Activated naive CD8-positive, alpha-beta T cell (primary cell): ENCODE measurements at regions not wholly inside any gene's neighbourhood (a gene's known extent, or its start where the extent isn't known, plus 50 kb on each side); places are given as distances from the start of the nearest gene placed in this dataset.
"Not testable (repeated sequence)": the region's sequence is repeated elsewhere in the genome, so short reads cannot be mapped to it uniquely, and the experiment has no call there.

ENCODE experiments used
- H3K27ac Mint-ChIP-seq: one replicate; pipeline ENCODE4 v1.8.0; 2021; ENCODE audit warnings: mixed read lengths
- H3K27me3 Mint-ChIP-seq: one replicate; pipeline ENCODE4 v1.8.0; 2021; ENCODE audit warnings: mixed read lengths
- H3K36me3 Mint-ChIP-seq: one replicate; pipeline ENCODE4 v1.8.0; 2021; ENCODE audit warnings: mixed read lengths
- H3K4me1 Mint-ChIP-seq: one replicate; pipeline ENCODE4 v1.8.0; 2021; ENCODE audit warnings: low read depth, mixed read lengths
- H3K4me3 Mint-ChIP-seq: one replicate; pipeline ENCODE4 v1.8.0; 2021; ENCODE audit warnings: mild to moderate bottlenecking, mixed read lengths
- H3K9me3 Mint-ChIP-seq: one replicate; pipeline ENCODE4 v1.8.0; 2021; ENCODE audit warnings: low read depth, mixed read lengths

GRCh38 chr1:30525631-30525970 lies 197.8 kb downstream of the MATN1 start:
- Mint-ChIP-seq H3K36me3 (no peaks in the 10 kb centered on the region), H3K4me3 (no peak overlapping the region), H3K4me1 (no peaks in the 10 kb centered on the region), H3K27ac (no peak overlapping the region), H3K9me3 (no peaks in the 10 kb centered on the region), H3K27me3 (peaks cover 18% of the 10 kb centered on the region)

GRCh38 chr1:30524840-30525617 lies 198.4 kb downstream of the MATN1 start:
- Mint-ChIP-seq H3K27me3 (peaks cover 18% of the 10 kb centered on the region), H3K9me3 (no peaks in the 10 kb centered on the region), H3K36me3 (no peaks in the 10 kb centered on the region), H3K4me3 (no peak overlapping the region), H3K4me1 (no peaks in the 10 kb centered on the region), H3K27ac (no peak overlapping the region)

DNA sequence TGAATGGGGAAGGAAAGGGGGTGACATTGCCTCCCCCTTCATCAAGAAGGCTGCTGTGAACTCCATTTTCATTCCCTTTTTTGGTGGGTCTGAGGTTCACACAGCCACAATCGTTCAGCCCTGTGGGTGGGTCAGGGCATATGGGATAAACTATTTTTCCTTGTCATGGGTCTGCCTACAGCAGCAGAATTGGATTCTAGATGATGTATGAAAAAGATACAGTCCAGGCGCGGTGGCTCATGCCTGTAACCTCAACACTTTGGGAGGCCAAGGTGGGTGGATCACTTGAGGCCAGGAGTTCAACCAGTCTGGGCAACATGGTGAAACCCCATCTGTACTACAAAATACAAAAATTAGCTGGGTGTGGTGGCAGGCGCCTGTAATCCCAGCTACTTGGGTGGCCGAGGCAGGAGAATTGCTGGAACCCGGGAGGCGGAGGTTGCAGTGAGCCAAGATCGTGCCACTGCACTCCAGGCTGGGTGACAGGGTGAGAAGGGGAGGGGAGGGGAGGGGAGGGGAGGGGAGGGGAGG lies 199.3 kb downstream of the MATN1 start:
- H3K4me3 Mint-ChIP-seq, H3K36me3 Mint-ChIP-seq, H3K27ac Mint-ChIP-seq, H3K9me3 Mint-ChIP-seq, H3K4me1 Mint-ChIP-seq: not testable (repeated sequence)
- peaks cover 18% of the 10 kb centered on the region for H3K27me3 Mint-ChIP-seq

DNA sequence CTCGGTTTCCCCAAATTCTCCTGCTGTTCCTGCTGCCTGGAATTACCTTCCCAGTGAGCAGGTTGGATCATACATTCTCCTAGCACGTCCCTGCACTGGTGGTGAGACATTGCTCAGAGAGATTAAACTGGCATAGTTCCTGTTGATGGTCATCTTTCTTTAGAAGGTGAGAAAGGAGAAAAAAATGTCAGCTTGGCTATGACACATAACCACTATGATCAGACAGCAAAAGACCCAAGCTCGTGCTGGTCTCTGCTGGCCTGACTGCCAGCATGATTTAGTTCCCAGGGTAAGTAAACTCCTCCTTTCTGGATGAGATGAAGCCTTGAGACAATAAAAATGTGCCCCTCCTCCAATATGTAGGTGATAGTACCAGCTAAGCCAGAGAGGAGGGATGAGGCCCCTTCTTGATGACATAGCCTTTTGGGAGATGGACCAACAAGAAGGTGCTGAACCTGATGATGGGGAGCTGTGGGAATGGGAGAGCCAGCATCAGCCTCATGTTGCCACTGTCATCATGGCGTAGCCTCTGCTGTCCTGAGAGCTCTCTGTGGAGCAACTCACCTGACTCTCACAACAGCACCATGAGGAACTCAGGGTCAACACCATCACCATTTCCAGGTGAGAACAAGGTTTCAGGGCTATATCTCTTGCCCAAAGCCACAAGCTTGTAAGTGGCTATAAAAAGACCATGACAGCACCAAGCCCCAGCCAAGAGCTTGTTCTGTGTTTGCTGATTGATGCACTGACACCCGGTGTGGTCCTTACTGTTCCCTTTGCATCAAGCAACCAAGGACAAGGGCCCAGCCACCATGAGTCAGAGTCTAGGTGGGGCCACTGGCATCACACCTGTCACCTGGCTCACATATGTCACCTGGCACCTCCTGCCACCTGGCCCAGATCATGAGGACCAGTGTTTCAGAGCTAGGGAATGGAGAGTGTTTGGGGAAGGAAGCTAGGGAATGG lies 200.0 kb downstream of the MATN1 start:
- H3K9me3 Mint-ChIP-seq = no peaks in the 10 kb centered on the region
- H3K27me3 Mint-ChIP-seq = peaks cover 18% of the 10 kb centered on the region
- no peaks in the 10 kb centered on the region for H3K36me3 Mint-ChIP-seq
- H3K27ac Mint-ChIP-seq = no peak overlapping the region
- H3K4me1 Mint-ChIP-seq = no peaks in the 10 kb centered on the region
- H3K4me3 Mint-ChIP-seq = no peak overlapping the region

DNA sequence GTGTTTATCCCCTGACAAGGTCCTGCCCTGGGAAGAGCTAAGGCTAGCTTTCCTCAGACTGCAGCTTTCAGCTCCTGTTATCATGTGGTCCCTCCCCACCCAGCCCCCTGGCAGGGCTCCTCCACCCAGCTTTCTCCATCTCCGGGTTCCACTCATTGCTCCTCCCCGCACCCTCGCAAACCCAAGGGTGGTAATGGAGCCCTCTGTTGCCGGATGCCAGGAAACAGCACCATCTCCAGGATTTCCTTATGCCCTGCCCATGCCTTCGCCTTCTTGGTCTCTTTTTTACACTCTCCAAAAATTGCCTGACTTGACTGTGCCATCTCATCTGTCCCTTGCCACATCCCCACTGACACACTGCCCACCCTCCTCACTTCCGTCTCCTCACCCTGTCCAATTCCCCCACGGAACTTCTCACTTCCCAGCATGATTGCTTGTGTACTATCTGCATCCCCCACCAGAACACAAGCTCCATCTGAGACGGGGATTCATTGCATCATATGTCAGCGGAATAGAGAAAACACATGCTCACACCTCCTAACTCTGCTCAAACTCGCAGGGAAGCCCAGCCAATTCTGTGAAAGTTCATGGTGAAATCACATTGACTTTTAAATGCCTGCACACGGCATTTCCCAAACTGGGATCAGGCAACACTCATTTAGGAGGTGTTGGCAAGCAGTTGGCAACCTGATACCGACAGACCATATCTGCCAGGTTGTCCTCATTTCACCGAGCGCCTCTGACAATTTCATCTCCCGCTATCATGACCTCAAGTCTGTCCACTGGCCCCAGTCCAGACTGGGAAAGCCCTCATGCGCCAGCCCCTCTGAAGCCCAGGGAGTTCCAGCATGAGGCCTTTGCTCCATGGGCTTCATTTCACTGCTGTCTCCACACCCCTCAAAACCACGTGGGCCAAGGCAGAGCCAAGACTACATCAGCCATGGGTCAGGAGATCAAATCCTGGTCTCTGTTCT lies 201.1 kb downstream of the MATN1 start:
- no peak overlapping the region for H3K27ac Mint-ChIP-seq
- H3K36me3 Mint-ChIP-seq = no peaks in the 10 kb centered on the region
- H3K27me3 Mint-ChIP-seq = peaks cover 20% of the 10 kb centered on the region
- H3K9me3 Mint-ChIP-seq = no peaks in the 10 kb centered on the region
- no peak overlapping the region for H3K4me3 Mint-ChIP-seq
- no peaks in the 10 kb centered on the region for H3K4me1 Mint-ChIP-seq

- Mint-ChIP-seq H3K27me3 (peaks cover 20% of the 10 kb centered on the region), H3K4me3 (no peak overlapping the region), H3K4me1 (no peaks in the 10 kb centered on the region), H3K36me3 (no peaks in the 10 kb centered on the region), H3K9me3 (no peaks in the 10 kb centered on the region), H3K27ac (no peak overlapping the region)
Observed at GRCh38 chr1:30521261-30521865, 202.0 kb downstream of the MATN1 start.

- H3K4me3 Mint-ChIP-seq = no peak overlapping the region
- no peaks in the 10 kb centered on the region for H3K9me3 Mint-ChIP-seq
- H3K4me1 Mint-ChIP-seq = no peaks in the 10 kb centered on the region
- H3K27ac Mint-ChIP-seq = no peak overlapping the region
- H3K27me3 Mint-ChIP-seq = peaks cover 20% of the 10 kb centered on the region
- no peaks in the 10 kb centered on the region for H3K36me3 Mint-ChIP-seq
Observed at GRCh38 chr1:30520476-30520875, 202.9 kb downstream of the MATN1 start.

DNA sequence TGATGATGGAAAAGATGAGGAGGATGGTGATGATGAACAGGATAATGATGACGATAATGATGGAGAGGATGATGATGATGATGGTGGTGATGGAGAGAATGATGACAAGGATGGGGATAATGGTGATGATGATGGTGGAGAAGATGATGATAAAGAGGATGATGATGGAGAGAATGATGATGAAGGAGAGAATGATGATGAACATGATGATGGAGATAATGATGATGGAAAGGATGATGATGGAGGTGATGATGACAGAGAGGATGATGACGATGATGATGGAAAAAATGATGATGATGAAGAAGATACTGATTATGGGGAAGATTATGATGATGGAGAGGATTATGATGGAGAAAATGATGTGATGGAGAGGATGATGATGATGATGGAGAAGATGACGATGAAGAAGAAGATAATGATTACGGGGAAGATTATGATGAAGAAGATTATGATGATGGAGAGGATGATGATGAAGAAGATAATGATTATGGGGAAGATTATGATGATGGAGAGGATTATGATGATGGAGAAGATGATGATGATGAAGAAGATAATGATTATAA lies 204.1 kb downstream of the MATN1 start:
- Mint-ChIP-seq H3K27me3 (peaks cover 20% of the 10 kb centered on the region), H3K36me3 (no peaks in the 10 kb centered on the region), H3K27ac (no peak overlapping the region), H3K4me1 (no peaks in the 10 kb centered on the region), H3K9me3 (no peaks in the 10 kb centered on the region), H3K4me3 (no peak overlapping the region)

DNA sequence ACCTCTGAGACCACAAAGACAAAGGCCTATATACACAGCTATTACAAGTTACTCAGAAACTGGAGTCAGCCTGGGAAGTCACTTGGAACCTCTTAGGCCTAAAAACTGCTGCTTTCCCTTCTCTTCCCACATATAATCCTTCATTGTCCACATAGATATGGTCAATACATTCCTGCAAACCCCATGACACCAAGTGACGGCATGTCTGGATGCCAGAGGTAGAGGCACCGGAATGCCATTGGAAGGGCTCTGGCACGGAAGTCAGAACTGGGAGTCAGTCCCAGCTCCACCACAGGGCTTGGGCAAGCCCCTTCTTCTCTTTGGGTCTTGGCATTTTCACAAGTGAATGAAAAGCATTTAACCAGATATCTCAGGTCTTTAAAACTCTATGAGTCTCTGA lies 204.7 kb downstream of the MATN1 start:
- Mint-ChIP-seq H3K9me3 (no peaks in the 10 kb centered on the region), H3K36me3 (no peaks in the 10 kb centered on the region), H3K27me3 (peaks cover 20% of the 10 kb centered on the region), H3K4me1 (no peaks in the 10 kb centered on the region), H3K4me3 (no peak overlapping the region), H3K27ac (no peak overlapping the region)

DNA sequence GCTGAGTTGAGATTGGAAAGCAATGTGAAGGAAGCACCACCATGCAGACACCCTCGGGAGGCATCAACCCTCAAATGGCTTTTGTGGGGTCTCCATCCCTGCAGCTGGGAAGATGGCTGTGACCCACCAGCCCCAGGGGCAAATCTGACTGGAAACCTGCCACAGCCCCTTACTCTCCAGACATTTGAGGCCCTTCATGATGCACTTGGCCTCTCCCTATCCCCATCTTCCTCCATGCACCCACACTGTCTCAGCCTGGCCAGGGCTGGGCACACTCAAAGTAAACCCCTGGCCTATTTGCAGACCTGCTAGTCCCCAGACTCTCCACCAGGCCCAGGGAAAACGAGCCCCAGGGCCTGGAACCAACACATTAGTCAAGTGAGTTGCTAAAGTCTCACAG lies 205.2 kb downstream of the MATN1 start:
- Mint-ChIP-seq H3K36me3 (no peaks in the 10 kb centered on the region), H3K4me1 (no peaks in the 10 kb centered on the region), H3K27ac (no peak overlapping the region), H3K9me3 (no peaks in the 10 kb centered on the region), H3K4me3 (no peak overlapping the region), H3K27me3 (peaks cover 19% of the 10 kb centered on the region)

DNA sequence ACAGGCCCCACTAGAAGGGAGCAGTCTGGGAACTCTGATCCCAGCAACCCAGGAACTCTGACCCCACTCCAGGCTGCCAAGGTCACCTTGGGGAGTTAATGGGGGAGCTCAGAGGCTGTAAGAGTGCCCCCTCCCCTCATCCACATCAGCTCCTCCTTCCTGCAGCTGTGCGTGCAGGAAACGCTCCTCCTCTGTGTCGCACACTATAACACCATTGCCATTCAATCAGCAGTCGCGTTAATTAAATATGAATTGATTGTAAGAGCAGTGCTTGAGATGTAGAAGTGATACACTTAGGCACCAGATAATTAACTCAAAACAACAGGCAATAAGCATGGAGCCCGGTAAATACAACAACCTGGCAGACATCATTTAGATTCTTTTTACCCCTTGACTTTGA lies 205.7 kb downstream of the MATN1 start:
- not testable (repeated sequence) for H3K27ac Mint-ChIP-seq, H3K4me3 Mint-ChIP-seq, H3K9me3 Mint-ChIP-seq, H3K4me1 Mint-ChIP-seq, H3K36me3 Mint-ChIP-seq
- peaks cover 14% of the 10 kb centered on the region for H3K27me3 Mint-ChIP-seq

- not testable (repeated sequence) for H3K27ac Mint-ChIP-seq, H3K9me3 Mint-ChIP-seq
- peaks cover 10% of the 10 kb centered on the region for H3K27me3 Mint-ChIP-seq
Observed at GRCh38 chr1:30517241-30517640, 206.1 kb downstream of the MATN1 start.

DNA sequence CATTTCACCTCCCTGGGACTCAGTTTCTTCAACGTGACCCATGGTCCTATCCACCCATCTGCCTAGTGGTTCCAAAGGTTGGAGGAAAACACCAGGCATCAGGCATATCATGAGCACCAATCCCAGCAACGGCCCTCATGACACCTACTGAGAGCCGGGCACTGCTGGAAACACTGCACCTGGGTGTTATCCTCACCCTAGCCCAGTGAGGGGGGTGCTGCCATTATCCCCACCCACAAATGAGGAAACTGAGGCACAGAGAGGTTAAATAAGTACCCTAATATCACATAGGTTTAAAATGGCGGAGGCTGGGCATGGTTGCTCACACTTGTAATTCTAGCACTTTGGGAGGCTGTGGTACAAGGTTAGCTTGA lies 206.9 kb downstream of the MATN1 start:
- no peaks in the 10 kb centered on the region for H3K9me3 Mint-ChIP-seq
- peaks cover 10% of the 10 kb centered on the region for H3K27me3 Mint-ChIP-seq
- H3K36me3 Mint-ChIP-seq = no peaks in the 10 kb centered on the region
- no peak overlapping the region for H3K4me3 Mint-ChIP-seq
- H3K4me1 Mint-ChIP-seq = no peaks in the 10 kb centered on the region
- no peak overlapping the region for H3K27ac Mint-ChIP-seq

More at GRCh38 chr1:30517241-30517640, 206.1 kb downstream of the MATN1 start:
- not testable (repeated sequence) for H3K36me3 Mint-ChIP-seq, H3K4me1 Mint-ChIP-seq, H3K4me3 Mint-ChIP-seq
